Upper lobe of right lung (tissue), 1 donor: ENCODE measurements at regions not wholly inside any gene's neighbourhood (a gene's known extent, or its start where the extent isn't known, plus 50 kb on each side); places are given as distances from the start of the nearest gene placed in this dataset.

Source experiments
- ATAC-seq: fragments of 200-7000 bp; cut with Tn5 transposase; one replicate; pipeline ENCODE4 v1.9.1; 2020; ENCODE audit warnings: mild to moderate bottlenecking, moderate library complexity
- DNase-seq: peaks from one replicate; pipeline ENCODE4 v3.0.0-alpha.2; 2020
- H3K27ac ChIP-seq: fragments of 200-600 bp; one replicate; pipeline ENCODE4 v1.8.0; 2022
- H3K27me3 ChIP-seq: fragments of 200-600 bp; one replicate; pipeline ENCODE4 v1.8.0; 2022; ENCODE audit warnings: mild to moderate bottlenecking
- H3K36me3 ChIP-seq: fragments of 200-600 bp; one replicate; pipeline ENCODE4 v1.8.0; 2022
- H3K4me1 ChIP-seq: fragments of 200-600 bp; one replicate; pipeline ENCODE4 v1.8.0; 2022
- H3K4me3 ChIP-seq: fragments of 200-600 bp; one replicate; pipeline ENCODE4 v1.8.0; 2022; ENCODE audit warnings: mild to moderate bottlenecking
- H3K9me3 ChIP-seq: fragments of 200-600 bp; one replicate; pipeline ENCODE4 v1.8.0; 2022
- intact Hi-C: fragments of 100-400 bp; cut with DNase I; formaldehyde crosslinking; loops from one replicate; pipeline ENCODE4 v1.11.0; 2022
- TF ChIP-seq, protein P1 (sequence below): fragments of 200-600 bp; IDR thresholded peaks from one replicate; pipeline ENCODE4 v1.8.0; 2022; ENCODE audit warnings: antibody characterized with exemption
- donor health status: DM: no; HTN: yes; CAD: no; lungs with severe emphysema.

DNA sequence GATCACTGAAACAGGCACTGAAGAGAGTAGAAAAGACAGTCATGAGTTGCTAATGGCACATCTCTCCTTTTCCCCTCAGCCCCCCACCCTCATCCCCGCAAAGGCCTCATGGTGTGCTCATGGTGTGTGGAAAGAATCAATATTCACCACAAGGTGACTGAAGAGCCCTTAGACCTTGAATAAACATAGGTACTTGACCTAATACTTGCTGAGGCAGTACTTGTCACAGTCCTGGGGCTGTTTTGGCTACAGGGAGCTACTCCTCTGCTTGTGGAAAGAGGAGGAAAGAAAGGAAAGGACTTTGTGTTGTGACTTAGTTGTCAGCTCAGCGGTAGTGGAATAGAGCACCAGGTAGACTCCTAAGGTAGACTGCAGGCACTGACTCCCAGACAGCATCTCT is 537.8 kb upstream of the CCDC179 start:
- TF ChIP-seq, protein P1, sequence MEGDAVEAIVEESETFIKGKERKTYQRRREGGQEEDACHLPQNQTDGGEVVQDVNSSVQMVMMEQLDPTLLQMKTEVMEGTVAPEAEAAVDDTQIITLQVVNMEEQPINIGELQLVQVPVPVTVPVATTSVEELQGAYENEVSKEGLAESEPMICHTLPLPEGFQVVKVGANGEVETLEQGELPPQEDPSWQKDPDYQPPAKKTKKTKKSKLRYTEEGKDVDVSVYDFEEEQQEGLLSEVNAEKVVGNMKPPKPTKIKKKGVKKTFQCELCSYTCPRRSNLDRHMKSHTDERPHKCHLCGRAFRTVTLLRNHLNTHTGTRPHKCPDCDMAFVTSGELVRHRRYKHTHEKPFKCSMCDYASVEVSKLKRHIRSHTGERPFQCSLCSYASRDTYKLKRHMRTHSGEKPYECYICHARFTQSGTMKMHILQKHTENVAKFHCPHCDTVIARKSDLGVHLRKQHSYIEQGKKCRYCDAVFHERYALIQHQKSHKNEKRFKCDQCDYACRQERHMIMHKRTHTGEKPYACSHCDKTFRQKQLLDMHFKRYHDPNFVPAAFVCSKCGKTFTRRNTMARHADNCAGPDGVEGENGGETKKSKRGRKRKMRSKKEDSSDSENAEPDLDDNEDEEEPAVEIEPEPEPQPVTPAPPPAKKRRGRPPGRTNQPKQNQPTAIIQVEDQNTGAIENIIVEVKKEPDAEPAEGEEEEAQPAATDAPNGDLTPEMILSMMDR = no peak
- Histone ChIP-seq H3K27me3 (no peaks in the 10 kb centered on the region), H3K9me3 (no peaks in the 10 kb centered on the region), H3K36me3 (no peaks in the 10 kb centered on the region), H3K4me1 (no peaks in the 10 kb centered on the region), H3K4me3 (no peak overlapping the region), H3K27ac (no peak overlapping the region)
- ATAC-seq (peak; percentile 79), DNase-seq (no peak)
- intact Hi-C loops = no loop called here

DNA sequence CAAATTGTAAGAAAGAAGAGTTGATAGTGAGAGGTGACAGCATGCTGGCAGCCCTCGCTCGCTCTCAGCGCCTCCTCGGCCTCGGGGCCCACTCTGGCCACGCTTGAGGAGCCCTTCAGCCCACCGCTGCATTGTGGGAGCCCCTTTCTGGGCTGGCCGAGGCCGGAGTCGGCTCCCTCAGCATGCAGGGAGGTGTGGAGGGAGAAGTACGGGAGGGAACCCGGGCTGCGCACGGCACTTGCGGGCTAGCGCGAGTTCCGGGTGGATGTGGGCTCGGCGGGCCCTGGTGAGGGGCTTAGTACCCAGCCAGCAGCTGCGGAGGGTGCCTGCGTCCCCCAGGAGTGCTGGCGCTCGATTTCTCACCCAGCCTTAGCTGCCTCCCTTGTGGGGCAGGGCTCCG is 539.7 kb upstream of the CCDC179 start:
- ATAC-seq (no peak), DNase-seq (peak; percentile 61)
- TF ChIP-seq, protein P1 = no peak

DNA sequence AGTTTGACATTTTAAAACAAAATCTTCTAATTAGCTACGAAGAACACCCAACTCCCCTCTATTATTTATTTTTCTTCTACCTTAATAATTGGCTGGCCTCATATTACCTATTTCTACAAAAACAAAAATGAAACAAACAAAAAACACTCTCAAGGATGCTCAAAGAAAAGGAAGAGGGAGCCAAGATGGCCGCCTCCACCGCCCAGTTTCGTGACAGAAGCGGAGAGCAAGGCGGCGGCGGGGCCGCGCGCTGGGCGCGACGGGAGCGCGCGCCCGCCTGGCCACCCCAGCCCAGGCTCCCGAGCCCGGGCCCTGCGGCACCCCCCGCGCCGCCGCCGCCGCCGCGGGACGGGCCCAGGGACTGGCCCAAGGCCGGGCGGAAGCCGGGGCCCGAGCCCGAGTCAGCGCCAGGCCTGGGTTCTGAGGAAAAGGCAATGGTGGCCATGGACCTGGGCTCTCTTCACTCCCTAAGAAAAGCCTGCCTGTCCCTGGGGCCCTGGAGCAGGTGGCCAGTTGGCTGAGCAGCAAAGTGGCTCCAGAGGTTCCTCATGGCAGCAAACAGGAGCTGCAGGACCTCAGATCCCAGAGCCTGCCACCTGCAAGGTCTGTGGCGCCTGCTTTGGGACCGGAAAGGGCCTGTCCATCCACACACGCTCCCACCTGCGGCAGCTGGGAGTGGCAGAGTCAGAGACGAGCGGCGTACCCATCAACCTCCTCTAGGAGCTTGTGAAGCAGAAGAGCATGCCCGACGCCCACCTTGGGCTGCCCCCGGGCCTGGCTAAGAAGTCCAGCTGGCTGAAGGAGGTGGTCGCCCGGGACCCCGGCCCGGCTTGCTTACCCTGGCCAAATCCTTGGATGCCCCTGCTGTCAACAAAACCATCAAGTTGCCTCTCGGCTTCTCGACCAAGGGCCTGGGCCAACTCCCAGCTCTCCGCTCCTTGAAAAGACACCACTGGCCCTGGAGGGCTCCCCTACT is 543.2 kb upstream of the CCDC179 start:
- H3K9me3 ChIP-seq = no peaks in the 10 kb centered on the region
- intact Hi-C loops = no loop called here
- H3K36me3 ChIP-seq = no peaks in the 10 kb centered on the region
- no peak overlapping the region for H3K27ac ChIP-seq
- TF ChIP-seq, protein P1 = no peak
- ATAC-seq = no peak
- DNase-seq = peak; percentile 59
- H3K4me3 ChIP-seq = no peak overlapping the region
- H3K4me1 ChIP-seq = no peaks in the 10 kb centered on the region
- H3K27me3 ChIP-seq = no peaks in the 10 kb centered on the region

More for the DNA sequence above, 539.7 kb upstream of the CCDC179 start:
- Histone ChIP-seq H3K9me3 (no peaks in the 10 kb centered on the region), H3K27ac (no peak overlapping the region), H3K27me3 (no peaks in the 10 kb centered on the region), H3K4me1 (no peaks in the 10 kb centered on the region), H3K36me3 (no peaks in the 10 kb centered on the region), H3K4me3 (no peak overlapping the region)
- intact Hi-C loops = no loop called here

DNA sequence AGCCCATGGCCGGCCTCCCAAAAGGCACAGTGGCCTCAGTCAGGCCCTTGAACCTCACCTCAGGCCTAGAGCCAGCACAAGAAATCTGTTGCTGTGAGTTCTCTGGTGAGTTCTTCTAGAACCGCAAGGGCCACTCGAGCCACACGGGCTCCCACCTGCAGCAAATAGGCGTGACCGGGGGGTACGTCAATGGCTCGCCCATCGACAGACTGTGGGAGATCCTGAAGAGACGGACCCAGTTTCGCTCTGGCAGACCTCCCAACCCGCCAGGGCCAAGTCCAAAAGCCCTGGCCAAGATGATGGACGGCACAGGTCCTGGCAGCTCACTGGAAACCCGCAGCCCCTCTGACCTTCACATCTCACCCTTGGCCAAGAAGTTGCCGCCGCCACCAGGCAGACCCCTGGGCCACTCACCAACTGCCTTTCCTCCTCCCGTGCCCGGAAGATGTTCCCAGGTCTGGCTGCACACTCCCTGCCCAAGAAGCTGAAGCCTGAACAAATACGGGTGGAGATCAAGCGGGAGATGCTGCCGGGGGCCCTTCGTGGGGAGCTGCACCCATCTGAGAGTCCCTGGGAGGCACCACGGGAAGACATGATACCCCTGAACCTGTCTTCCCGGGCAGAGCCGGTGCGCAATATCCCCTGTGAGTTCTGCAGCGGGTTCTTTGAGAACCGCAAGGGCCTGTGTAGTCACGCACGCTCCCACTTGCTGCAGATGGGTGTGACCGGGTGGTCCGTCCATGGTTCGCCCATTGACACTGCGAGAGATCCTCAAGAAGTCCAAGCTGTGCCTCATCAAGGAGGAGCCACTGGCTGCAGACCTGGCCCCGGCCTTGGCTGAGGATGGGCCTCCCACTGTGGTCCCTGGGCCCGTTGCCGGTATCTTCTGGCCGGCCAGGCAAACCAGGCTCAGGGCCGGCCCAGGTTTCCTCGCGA is 544.2 kb upstream of the CCDC179 start:
- Histone ChIP-seq H3K36me3 (no peaks in the 10 kb centered on the region), H3K4me1 (no peaks in the 10 kb centered on the region), H3K9me3 (no peaks in the 10 kb centered on the region), H3K27ac (no peak overlapping the region), H3K27me3 (no peaks in the 10 kb centered on the region), H3K4me3 (no peak overlapping the region)
- intact Hi-C loops = no loop called here
- TF ChIP-seq, protein P1 = no peak
- peak; percentile 54 for DNase-seq
- peak; percentile 37 for ATAC-seq

DNA sequence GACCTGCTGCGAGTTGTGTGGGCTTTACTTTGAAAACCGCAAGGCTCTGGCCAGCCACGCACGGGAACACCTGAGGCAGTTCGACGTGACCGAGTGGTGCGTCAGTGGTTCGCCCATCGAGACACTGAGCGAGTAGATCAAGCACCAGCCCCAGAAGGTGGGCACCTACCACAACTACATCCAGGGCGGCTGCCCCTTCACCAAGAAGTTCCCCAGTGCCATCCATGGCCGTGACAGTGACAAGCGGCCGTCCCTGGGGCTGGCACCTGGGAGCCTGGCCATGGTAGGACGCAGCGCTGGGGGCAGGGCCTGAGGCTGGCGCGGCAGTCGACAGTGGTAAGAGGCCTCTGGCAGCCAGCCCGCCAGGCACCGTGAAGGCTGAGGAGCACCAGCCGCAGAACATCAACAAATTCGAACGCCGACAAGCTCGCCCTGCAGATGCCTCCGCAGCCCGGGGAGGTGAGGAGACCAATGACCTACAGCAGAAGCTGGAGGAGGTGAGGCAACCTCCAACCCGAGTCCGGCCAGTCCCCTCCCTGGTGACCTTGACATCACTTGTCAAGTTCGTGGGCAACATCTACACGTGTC is 545.2 kb upstream of the CCDC179 start:
- TF ChIP-seq, protein P1 = no peak
- H3K27ac ChIP-seq = no peak overlapping the region
- no peaks in the 10 kb centered on the region for H3K9me3 ChIP-seq
- H3K4me3 ChIP-seq = no peak overlapping the region
- ATAC-seq (peak; percentile 30), DNase-seq (peak; percentile 53)
- intact Hi-C loops = no loop called here
- no peaks in the 10 kb centered on the region for H3K4me1 ChIP-seq
- no peaks in the 10 kb centered on the region for H3K36me3 ChIP-seq
- H3K27me3 ChIP-seq = no peaks in the 10 kb centered on the region
